ENCODE measurements at regions not wholly inside any gene's neighbourhood (a gene's known extent, or its start where the extent isn't known, plus 50 kb on each side); places are given as distances from the start of the nearest gene placed in this dataset.

- Histone ChIP-seq H3K9me3 (ENCODE audit: control insufficient read depth, low read length) (no peaks in the 10 kb centered on the region), H3K4me3 (ENCODE audit: extremely low read depth, insufficient read depth, low read length, poor library complexity, severe bottlenecking) (no peak overlapping the region), H3K4me1 (ENCODE audit: control insufficient read depth, insufficient read depth, low read length, poor library complexity, severe bottlenecking) (no peaks in the 10 kb centered on the region), H3K36me3 (ENCODE audit: control insufficient read depth, insufficient read depth, low read length) (no peaks in the 10 kb centered on the region), H3K27ac (ENCODE audit: low read depth, low read length, severe bottlenecking) (no peak overlapping the region)
- WGBS, 2 experiments (ENCODE audit: insufficient coverage in 2 of 2), result 86 to 100% methylated on average over 1 of the region's 4 CpGs
Measured at GRCh38 chr5:123721675-123722276, 209.8 kb downstream of the CSNK1G3 start.

GRCh38 chr5:123720955-123721354 lies 209.0 kb downstream of the CSNK1G3 start:
- 100% methylated on average over 1 of the region's 5 CpGs; no CpG with 5 or more reads in 1 of the 2 experiments for WGBS, 2 experiments (ENCODE audit: insufficient coverage in 2 of 2)
- no peak overlapping the region for H3K4me3 ChIP-seq (ENCODE audit: extremely low read depth, insufficient read depth, low read length, poor library complexity, severe bottlenecking)
- H3K27ac ChIP-seq (ENCODE audit: low read depth, low read length, severe bottlenecking), result no peak overlapping the region
- H3K36me3 ChIP-seq (ENCODE audit: control insufficient read depth, insufficient read depth, low read length), result no peaks in the 10 kb centered on the region
- H3K9me3 ChIP-seq (ENCODE audit: control insufficient read depth, low read length), result no peaks in the 10 kb centered on the region
- H3K4me1 ChIP-seq (ENCODE audit: control insufficient read depth, insufficient read depth, low read length, poor library complexity, severe bottlenecking), result no peaks in the 10 kb centered on the region

- Histone ChIP-seq H3K9me3 (ENCODE audit: control insufficient read depth, low read length) (no peaks in the 10 kb centered on the region), H3K27ac (ENCODE audit: low read depth, low read length, severe bottlenecking) (no peak overlapping the region), H3K36me3 (ENCODE audit: control insufficient read depth, insufficient read depth, low read length) (no peaks in the 10 kb centered on the region), H3K4me3 (ENCODE audit: extremely low read depth, insufficient read depth, low read length, poor library complexity, severe bottlenecking) (no peak overlapping the region), H3K4me1 (ENCODE audit: control insufficient read depth, insufficient read depth, low read length, poor library complexity, severe bottlenecking) (no peaks in the 10 kb centered on the region)
Measured at GRCh38 chr5:123720339-123720738, 208.4 kb downstream of the CSNK1G3 start.

- Histone ChIP-seq H3K4me3 (ENCODE audit: extremely low read depth, insufficient read depth, low read length, poor library complexity, severe bottlenecking) (no peak overlapping the region), H3K27ac (ENCODE audit: low read depth, low read length, severe bottlenecking) (no peak overlapping the region), H3K9me3 (ENCODE audit: control insufficient read depth, low read length) (no peaks in the 10 kb centered on the region), H3K36me3 (ENCODE audit: control insufficient read depth, insufficient read depth, low read length) (no peaks in the 10 kb centered on the region), H3K4me1 (ENCODE audit: control insufficient read depth, insufficient read depth, low read length, poor library complexity, severe bottlenecking) (no peaks in the 10 kb centered on the region)
- WGBS, 2 experiments (ENCODE audit: insufficient coverage in 2 of 2), result 83 to 85% methylated on average over 2 of the region's 3 CpGs
Measured at GRCh38 chr5:123719004-123719403, 207.0 kb downstream of the CSNK1G3 start.

- H3K4me3 ChIP-seq (ENCODE audit: extremely low read depth, insufficient read depth, low read length, poor library complexity, severe bottlenecking), result no peak overlapping the region
- no peak overlapping the region for H3K27ac ChIP-seq (ENCODE audit: low read depth, low read length, severe bottlenecking)
- WGBS, 2 experiments (ENCODE audit: insufficient coverage in 2 of 2), result no CpG with 5 or more reads among the region's 1 CpG
- no peaks in the 10 kb centered on the region for H3K36me3 ChIP-seq (ENCODE audit: control insufficient read depth, insufficient read depth, low read length)
- no peaks in the 10 kb centered on the region for H3K9me3 ChIP-seq (ENCODE audit: control insufficient read depth, low read length)
- no peaks in the 10 kb centered on the region for H3K4me1 ChIP-seq (ENCODE audit: control insufficient read depth, insufficient read depth, low read length, poor library complexity, severe bottlenecking)
Measured at GRCh38 chr5:123718238-123718637, 206.3 kb downstream of the CSNK1G3 start.

- no peaks in the 10 kb centered on the region for H3K4me1 ChIP-seq (ENCODE audit: control insufficient read depth, insufficient read depth, low read length, poor library complexity, severe bottlenecking)
- no peaks in the 10 kb centered on the region for H3K9me3 ChIP-seq (ENCODE audit: control insufficient read depth, low read length)
- H3K27ac ChIP-seq (ENCODE audit: low read depth, low read length, severe bottlenecking), result no peak overlapping the region
- H3K36me3 ChIP-seq (ENCODE audit: control insufficient read depth, insufficient read depth, low read length), result no peaks in the 10 kb centered on the region
- H3K4me3 ChIP-seq (ENCODE audit: extremely low read depth, insufficient read depth, low read length, poor library complexity, severe bottlenecking), result no peak overlapping the region
Measured at GRCh38 chr5:123717139-123717538, 205.2 kb downstream of the CSNK1G3 start.

- Histone ChIP-seq H3K4me3 (ENCODE audit: extremely low read depth, insufficient read depth, low read length, poor library complexity, severe bottlenecking) (no peak overlapping the region), H3K27ac (ENCODE audit: low read depth, low read length, severe bottlenecking) (no peak overlapping the region), H3K9me3 (ENCODE audit: control insufficient read depth, low read length) (peaks cover 3% of the 10 kb centered on the region), H3K36me3 (ENCODE audit: control insufficient read depth, insufficient read depth, low read length) (no peaks in the 10 kb centered on the region), H3K4me1 (ENCODE audit: control insufficient read depth, insufficient read depth, low read length, poor library complexity, severe bottlenecking) (no peaks in the 10 kb centered on the region)
- WGBS, 2 experiments (ENCODE audit: insufficient coverage in 2 of 2), result 100% methylated on average over 2 of the region's 3 CpGs; no CpG with 5 or more reads in 1 of the 2 experiments
Measured at GRCh38 chr5:123710031-123710430, 198.1 kb downstream of the CSNK1G3 start.

- Histone ChIP-seq H3K4me3 (ENCODE audit: extremely low read depth, insufficient read depth, low read length, poor library complexity, severe bottlenecking) (no peak overlapping the region), H3K9me3 (ENCODE audit: control insufficient read depth, low read length) (peaks cover 3% of the 10 kb centered on the region), H3K4me1 (ENCODE audit: control insufficient read depth, insufficient read depth, low read length, poor library complexity, severe bottlenecking) (no peaks in the 10 kb centered on the region), H3K27ac (ENCODE audit: low read depth, low read length, severe bottlenecking) (no peak overlapping the region), H3K36me3 (ENCODE audit: control insufficient read depth, insufficient read depth, low read length) (no peaks in the 10 kb centered on the region)
- WGBS, 2 experiments (ENCODE audit: insufficient coverage in 2 of 2), result 75 to 89% methylated on average over 1 of the region's 1 CpG
Measured at GRCh38 chr5:123709422-123709821, 197.4 kb downstream of the CSNK1G3 start.

- H3K4me1 ChIP-seq (ENCODE audit: control insufficient read depth, insufficient read depth, low read length, poor library complexity, severe bottlenecking), result no peaks in the 10 kb centered on the region
- no peaks in the 10 kb centered on the region for H3K36me3 ChIP-seq (ENCODE audit: control insufficient read depth, insufficient read depth, low read length)
- H3K27ac ChIP-seq (ENCODE audit: low read depth, low read length, severe bottlenecking), result no peak overlapping the region
- peaks cover 3% of the 10 kb centered on the region for H3K9me3 ChIP-seq (ENCODE audit: control insufficient read depth, low read length)
- no peak overlapping the region for H3K4me3 ChIP-seq (ENCODE audit: extremely low read depth, insufficient read depth, low read length, poor library complexity, severe bottlenecking)
- 76 to 88% methylated on average over 2 of the region's 3 CpGs for WGBS, 2 experiments (ENCODE audit: insufficient coverage in 2 of 2)
Measured at GRCh38 chr5:123708074-123708806, 196.3 kb downstream of the CSNK1G3 start.

GRCh38 chr5:123706531-123706930 lies 194.6 kb downstream of the CSNK1G3 start:
- no peak overlapping the region for H3K27ac ChIP-seq (ENCODE audit: low read depth, low read length, severe bottlenecking)
- peaks cover 1% of the 10 kb centered on the region for H3K4me1 ChIP-seq (ENCODE audit: control insufficient read depth, insufficient read depth, low read length, poor library complexity, severe bottlenecking)
- peaks cover 3% of the 10 kb centered on the region for H3K9me3 ChIP-seq (ENCODE audit: control insufficient read depth, low read length)
- H3K36me3 ChIP-seq (ENCODE audit: control insufficient read depth, insufficient read depth, low read length), result no peaks in the 10 kb centered on the region
- no peak overlapping the region for H3K4me3 ChIP-seq (ENCODE audit: extremely low read depth, insufficient read depth, low read length, poor library complexity, severe bottlenecking)

- no peaks in the 10 kb centered on the region for H3K36me3 ChIP-seq (ENCODE audit: control insufficient read depth, insufficient read depth, low read length)
- no peak overlapping the region for H3K27ac ChIP-seq (ENCODE audit: low read depth, low read length, severe bottlenecking)
- no peak overlapping the region for H3K4me3 ChIP-seq (ENCODE audit: extremely low read depth, insufficient read depth, low read length, poor library complexity, severe bottlenecking)
- H3K4me1 ChIP-seq (ENCODE audit: control insufficient read depth, insufficient read depth, low read length, poor library complexity, severe bottlenecking), result peaks cover 4% of the 10 kb centered on the region
- peaks cover 3% of the 10 kb centered on the region for H3K9me3 ChIP-seq (ENCODE audit: control insufficient read depth, low read length)
- no CpG with 5 or more reads among the region's 1 CpG for WGBS, 2 experiments (ENCODE audit: insufficient coverage in 2 of 2)
Measured at GRCh38 chr5:123705741-123706140, 193.8 kb downstream of the CSNK1G3 start.
